Osteocyte (in vitro differentiated cells): ENCODE measurements at regions not wholly inside any gene's neighbourhood (a gene's known extent, or its start where the extent isn't known, plus 50 kb on each side); places are given as distances from the start of the nearest gene placed in this dataset.
"Not testable (repeated sequence)": the region's sequence is repeated elsewhere in the genome, so short reads cannot be mapped to it uniquely, and the experiment has no call there.

Source experiments
- DNase-seq: peaks from one replicate; pipeline ENCODE4 v3.0.0; 2021; ENCODE audit warnings: mixed read lengths; ENCODE audit not compliant: unreplicated experiment; ENCODE audit errors: extremely low spot score
- H3K27ac Mint-ChIP-seq: one replicate; pipeline ENCODE4 v1.8.0; 2021; ENCODE audit warnings: mild to moderate bottlenecking, mixed read lengths; ENCODE audit not compliant: unreplicated experiment
- H3K27me3 Mint-ChIP-seq: one replicate; pipeline ENCODE4 v1.8.0; 2021; ENCODE audit warnings: mixed read lengths; ENCODE audit not compliant: unreplicated experiment
- H3K36me3 Mint-ChIP-seq: one replicate; pipeline ENCODE4 v1.8.0; 2021; ENCODE audit warnings: mixed read lengths; ENCODE audit not compliant: unreplicated experiment
- H3K4me1 Mint-ChIP-seq: one replicate; pipeline ENCODE4 v1.8.0; 2021; ENCODE audit warnings: mixed read lengths; ENCODE audit not compliant: unreplicated experiment
- H3K4me3 Mint-ChIP-seq: one replicate; pipeline ENCODE4 v1.8.0; 2021; ENCODE audit warnings: mild to moderate bottlenecking, moderate library complexity, mixed read lengths; ENCODE audit not compliant: unreplicated experiment
- H3K9me3 Mint-ChIP-seq: one replicate; pipeline ENCODE4 v1.8.0; 2021; ENCODE audit warnings: mixed read lengths; ENCODE audit not compliant: unreplicated experiment
- CTCF ChIP-seq: fragments of 200-600 bp; sonication (generic); IDR thresholded peaks from 2 replicates; pipeline ENCODE4 v1.5.0; 2021; ENCODE audit warnings: antibody characterized with exemption, mild to moderate bottlenecking, moderate library complexity

DNA sequence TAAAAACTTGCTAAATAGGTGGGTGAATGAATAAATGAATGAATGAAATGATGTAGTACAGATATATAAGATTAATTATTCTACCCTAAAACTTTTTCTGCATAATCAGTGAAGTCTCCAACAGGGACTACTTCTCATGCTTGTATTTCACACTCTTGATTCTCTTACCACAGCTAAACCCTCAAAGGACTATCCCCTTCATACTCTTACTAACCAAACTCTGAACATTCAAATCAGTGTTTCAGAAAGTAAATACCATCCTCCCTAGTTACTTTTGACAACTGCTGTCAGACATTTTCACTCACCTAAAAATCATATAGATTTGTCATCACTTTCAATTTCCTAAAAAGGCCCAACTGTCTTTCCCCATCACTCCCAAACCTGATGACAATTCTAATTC lies 234.3 kb upstream of the HHIP start:
- Mint-ChIP-seq H3K27ac (no peak overlapping the region), H3K27me3 (peaks cover 30% of the 10 kb centered on the region), H3K36me3 (no peaks in the 10 kb centered on the region)

GRCh38 chr4:144421056-144421455 lies 224.9 kb upstream of the HHIP start:
- no peak for TF ChIP-seq CTCF
- Mint-ChIP-seq H3K36me3 (no peaks in the 10 kb centered on the region), H3K27ac (no peak overlapping the region), H3K27me3 (peaks cover 29% of the 10 kb centered on the region), H3K4me3 (no peak overlapping the region), H3K4me1 (no peaks in the 10 kb centered on the region), H3K9me3 (no peaks in the 10 kb centered on the region)
- DNase-seq, result no peak

More for the DNA sequence above, 234.3 kb upstream of the HHIP start:
- no peak for DNase-seq
- Mint-ChIP-seq H3K4me1 (no peaks in the 10 kb centered on the region), H3K9me3 (no peaks in the 10 kb centered on the region), H3K4me3 (no peak overlapping the region)
- no peak for TF ChIP-seq CTCF

GRCh38 chr4:144421839-144422565 lies 224.0 kb upstream of the HHIP start:
- H3K27me3 Mint-ChIP-seq, result peaks cover 25% of the 10 kb centered on the region
- H3K9me3 Mint-ChIP-seq, result no peaks in the 10 kb centered on the region
- H3K36me3 Mint-ChIP-seq, result no peaks in the 10 kb centered on the region
- no peak overlapping the region for H3K27ac Mint-ChIP-seq
- H3K4me1 Mint-ChIP-seq, result no peaks in the 10 kb centered on the region
- no peak for DNase-seq
- no peak for TF ChIP-seq CTCF
- H3K4me3 Mint-ChIP-seq, result no peak overlapping the region

DNA sequence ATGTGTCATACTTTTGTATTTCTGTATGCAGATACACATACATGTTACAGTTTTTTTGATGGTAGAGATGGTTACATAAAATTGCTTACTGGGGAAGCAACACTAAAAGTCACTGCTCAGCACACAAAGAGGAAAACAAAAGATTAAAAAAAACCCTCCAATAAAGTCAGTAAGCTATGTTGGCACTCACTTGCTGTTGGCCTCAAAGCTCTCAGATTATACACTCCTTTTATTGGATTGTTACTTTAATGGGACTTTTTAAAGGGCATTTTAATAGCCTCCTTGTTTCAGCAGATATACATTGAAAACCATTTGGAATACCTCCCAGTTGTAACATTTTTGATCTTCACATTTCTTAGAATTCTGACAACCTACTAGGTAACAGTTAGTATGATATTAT lies 222.0 kb upstream of the HHIP start:
- Mint-ChIP-seq H3K27ac (no peak overlapping the region), H3K9me3 (no peaks in the 10 kb centered on the region), H3K27me3 (peaks cover 20% of the 10 kb centered on the region), H3K4me1 (no peaks in the 10 kb centered on the region), H3K36me3 (no peaks in the 10 kb centered on the region), H3K4me3 (no peak overlapping the region)
- no peak for DNase-seq
- no peak for TF ChIP-seq CTCF

DNA sequence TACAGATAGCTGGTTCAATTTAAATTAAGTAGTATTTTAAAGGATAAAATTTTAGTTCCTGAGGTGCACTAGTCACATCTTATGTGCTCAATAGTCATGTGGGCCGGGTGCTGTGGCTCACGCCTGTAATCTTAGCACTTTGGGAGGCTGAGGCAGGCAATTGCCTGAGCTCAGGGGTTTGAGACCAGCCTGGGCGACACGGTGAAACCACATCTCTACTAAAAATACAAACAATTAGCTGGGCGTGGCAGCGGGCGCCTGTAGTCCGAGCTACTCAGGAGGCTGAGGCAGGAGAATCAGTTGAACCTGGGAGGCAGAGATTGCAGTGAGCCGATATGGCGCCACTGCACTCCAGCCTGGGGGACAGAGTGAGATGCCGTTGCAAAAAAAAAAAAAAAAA lies 219.9 kb upstream of the HHIP start:
- H3K4me3 Mint-ChIP-seq, H3K27ac Mint-ChIP-seq, DNase-seq, H3K9me3 Mint-ChIP-seq, H3K4me1 Mint-ChIP-seq, H3K36me3 Mint-ChIP-seq: not testable (repeated sequence)
- H3K27me3 Mint-ChIP-seq, result peaks cover 20% of the 10 kb centered on the region
